Trophoblast cell (in vitro differentiated cells and primary cell): ENCODE measurements at regions not wholly inside any gene's neighbourhood (a gene's known extent, or its start where the extent isn't known, plus 50 kb on each side); places are given as distances from the start of the nearest gene placed in this dataset.

Experiments
- DNase-seq, 2 donors: peaks; one replicate each; pipeline ENCODE4 v3.0.0-alpha.2; 2016
- H2AFZ ChIP-seq: 2 replicates; pipeline ENCODE4 v1.6.1; 2013; ENCODE audit warnings: low read length, moderate library complexity, mild to moderate bottlenecking; ENCODE audit not compliant: insufficient read depth, poor library complexity
- H2AK5ac ChIP-seq: 2 replicates; pipeline ENCODE4 v1.6.1; 2013; ENCODE audit warnings: mild to moderate bottlenecking, low read length
- H2BK120ac ChIP-seq: 2 replicates; pipeline ENCODE4 v1.6.1; 2013; ENCODE audit warnings: low read length, mild to moderate bottlenecking, moderate library complexity; ENCODE audit not compliant: insufficient read depth, poor library complexity
- H2BK12ac ChIP-seq: 2 replicates; pipeline ENCODE4 v1.6.1; 2013; ENCODE audit warnings: mild to moderate bottlenecking, low read length, moderate library complexity
- H2BK5ac ChIP-seq: 2 replicates; pipeline ENCODE4 v1.6.1; 2013; ENCODE audit warnings: low read length, low read depth, moderate library complexity, mild to moderate bottlenecking; ENCODE audit not compliant: poor library complexity
- H3K14ac ChIP-seq: 2 replicates; pipeline ENCODE4 v1.6.1; 2013; ENCODE audit warnings: mild to moderate bottlenecking, low read length
- H3K18ac ChIP-seq: 2 replicates; pipeline ENCODE4 v1.6.1; 2013; ENCODE audit warnings: mild to moderate bottlenecking, low read length
- H3K23ac ChIP-seq: 2 replicates; pipeline ENCODE4 v1.6.1; 2013; ENCODE audit warnings: low read length
- H3K27ac ChIP-seq: 2 replicates; pipeline ENCODE4 v1.5.1; 2013; ENCODE audit warnings: low read depth, mild to moderate bottlenecking, inconsistent platforms, low read length, moderate library complexity
- H3K27me3 ChIP-seq: 2 replicates; pipeline ENCODE4 v1.6.1; 2013; ENCODE audit warnings: inconsistent platforms, mild to moderate bottlenecking, low read length, moderate library complexity; ENCODE audit not compliant: insufficient read depth
- H3K36me3 ChIP-seq, 2 experiments: 1 replicate in 1 of 2; 2 replicates in 1 of 2; pipeline ENCODE4 v1.6.1; 2013; ENCODE audit warnings: low read length in 2 of 2, mild to moderate bottlenecking in 2 of 2, moderate library complexity in 1 of 2; ENCODE audit not compliant: insufficient read depth in 2 of 2, control insufficient read depth in 1 of 2
- H3K4ac ChIP-seq: 2 replicates; pipeline ENCODE4 v1.6.1; 2013; ENCODE audit warnings: low read depth, mild to moderate bottlenecking, low read length, moderate library complexity
- H3K4me1 ChIP-seq, 2 experiments: 1 replicate in 1 of 2; 2 replicates in 1 of 2; pipeline ENCODE4 v1.6.1; 2013; ENCODE audit warnings: low read length in 2 of 2, mild to moderate bottlenecking in 2 of 2, moderate library complexity in 1 of 2; ENCODE audit not compliant: insufficient read depth in 2 of 2, control insufficient read depth in 1 of 2
- H3K4me2 ChIP-seq: 2 replicates; pipeline ENCODE4 v1.6.1; 2013; ENCODE audit warnings: inconsistent platforms, mild to moderate bottlenecking, low read length, moderate library complexity
- H3K4me3 ChIP-seq: 2 replicates; pipeline ENCODE4 v1.5.1; 2013; ENCODE audit warnings: mild to moderate bottlenecking, low read depth, low read length, inconsistent platforms
- H3K79me1 ChIP-seq: one replicate; pipeline ENCODE4 v1.6.1; 2013; ENCODE audit warnings: low read length
- H3K79me2 ChIP-seq: 2 replicates; pipeline ENCODE4 v1.6.1; 2013; ENCODE audit warnings: low read length, mild to moderate bottlenecking; ENCODE audit not compliant: control insufficient read depth, insufficient read depth, poor library complexity
- H3K9ac ChIP-seq: 2 replicates; pipeline ENCODE4 v1.6.1; 2013; ENCODE audit warnings: mild to moderate bottlenecking, low read length
- H3K9me3 ChIP-seq: 2 replicates; pipeline ENCODE4 v1.6.1; 2013; ENCODE audit warnings: low read depth, mild to moderate bottlenecking, control low read depth, inconsistent platforms, low read length; ENCODE audit not compliant: insufficient read depth
- H4K12ac ChIP-seq: 2 replicates; pipeline ENCODE4 v1.6.1; 2013; ENCODE audit warnings: low read depth, mild to moderate bottlenecking, low read length, moderate library complexity
- H4K8ac ChIP-seq: 2 replicates; pipeline ENCODE4 v1.6.1; 2013; ENCODE audit warnings: low read depth, mild to moderate bottlenecking, low read length, moderate library complexity
- H4K91ac ChIP-seq: one replicate; pipeline ENCODE4 v1.6.1; 2013; ENCODE audit warnings: low read depth, mild to moderate bottlenecking, low read length, moderate library complexity
- WGBS: extraction: QIAGEN DNeasy Blood & Tissue Kit; methylation state at CpG from one replicate; pipeline ENCODE4 v1.1.7; 2013; ENCODE audit warnings: missing lambda C conversion rate; ENCODE audit not compliant: insufficient read length, insufficient coverage; ENCODE audit errors: extremely low coverage; 5-methylcytosine and 5-hydroxymethylcytosine counted together

DNA sequence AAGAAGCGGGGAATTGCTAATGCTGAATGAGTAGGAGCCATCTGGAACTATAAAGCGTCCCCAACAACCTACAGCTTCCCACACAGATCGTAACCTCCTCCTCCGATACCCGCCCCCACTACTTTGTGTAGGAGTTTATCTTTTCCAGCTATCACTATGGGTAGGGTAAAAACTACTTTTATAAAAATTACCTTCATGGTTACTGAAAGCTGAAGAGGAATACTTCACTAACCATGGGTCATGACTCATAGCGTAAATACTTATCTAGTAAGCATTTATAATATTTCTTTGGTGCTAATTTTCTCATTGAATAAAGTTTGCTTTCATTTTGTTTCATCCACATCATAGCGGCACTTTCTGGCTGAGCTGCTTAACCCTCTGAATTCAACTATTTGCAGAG lies 79.4 kb upstream of the TNIP3 start:
- H2BK120ac ChIP-seq = no peak overlapping the region
- no CpG with 5 or more reads among the region's 7 CpGs for WGBS
- no peak overlapping the region for H3K23ac ChIP-seq
- peaks cover 1% of the 10 kb centered on the region for H3K79me1 ChIP-seq
- H3K9ac ChIP-seq = no peak overlapping the region
- H3K4me2 ChIP-seq = no peak overlapping the region
- H2BK12ac ChIP-seq = no peak overlapping the region
- H2BK5ac ChIP-seq = no peak overlapping the region
- H3K27me3 ChIP-seq = no peaks in the 10 kb centered on the region
- no peak overlapping the region for H4K12ac ChIP-seq
- no peak overlapping the region for H4K8ac ChIP-seq
- H3K18ac ChIP-seq = no peak overlapping the region
- no peak overlapping the region for H4K91ac ChIP-seq
- H3K14ac ChIP-seq = no peak overlapping the region
- H3K27ac ChIP-seq = no peak overlapping the region
- H3K36me3 ChIP-seq = no peaks in the 10 kb centered on the region
- H3K9me3 ChIP-seq = no peaks in the 10 kb centered on the region
- no peak overlapping the region for H3K4ac ChIP-seq
- H3K4me1 ChIP-seq = peaks cover 0 to 3% of the 10 kb centered on the region in 2 experiments
- H3K4me3 ChIP-seq = no peak overlapping the region
- H3K79me2 ChIP-seq = no peaks in the 10 kb centered on the region
- H2AFZ ChIP-seq = no peak overlapping the region
- no peak overlapping the region for H2AK5ac ChIP-seq
- no peak for DNase-seq

GRCh38 chr4:121242188-121242750 lies 78.1 kb upstream of the TNIP3 start:
- peaks cover 1% of the 10 kb centered on the region for H3K79me1 ChIP-seq
- WGBS = no CpG with 5 or more reads among the region's 1 CpG

GRCh38 chr4:121239951-121240350 lies 75.8 kb upstream of the TNIP3 start:
- no peak overlapping the region for H3K4me2 ChIP-seq
- H3K27ac ChIP-seq = no peak overlapping the region
- no peaks in the 10 kb centered on the region for H3K36me3 ChIP-seq
- no peak overlapping the region for H3K18ac ChIP-seq
- no peak overlapping the region for H4K8ac ChIP-seq
- H2AK5ac ChIP-seq = no peak overlapping the region
- DNase-seq = no peak
- WGBS = no CpG with 5 or more reads among the region's 2 CpGs
- H3K23ac ChIP-seq = no peak overlapping the region
- H4K91ac ChIP-seq = no peak overlapping the region
- no peak overlapping the region for H2AFZ ChIP-seq
- H2BK5ac ChIP-seq = no peak overlapping the region
- no peaks in the 10 kb centered on the region for H3K4me1 ChIP-seq
- no peaks in the 10 kb centered on the region for H3K79me1 ChIP-seq
- H2BK12ac ChIP-seq = no peak overlapping the region
- H3K79me2 ChIP-seq = no peaks in the 10 kb centered on the region
- H3K9ac ChIP-seq = no peak overlapping the region
- no peaks in the 10 kb centered on the region for H3K27me3 ChIP-seq
- no peak overlapping the region for H2BK120ac ChIP-seq
- no peak overlapping the region for H3K14ac ChIP-seq
- no peak overlapping the region for H3K4ac ChIP-seq
- no peaks in the 10 kb centered on the region for H3K9me3 ChIP-seq
- H4K12ac ChIP-seq = no peak overlapping the region
- H3K4me3 ChIP-seq = no peak overlapping the region

More at GRCh38 chr4:121242188-121242750, 78.1 kb upstream of the TNIP3 start:
- Histone ChIP-seq H3K27me3 (no peaks in the 10 kb centered on the region), H3K4ac (no peak overlapping the region), H3K27ac (no peak overlapping the region), H2BK12ac (no peak overlapping the region), H3K4me2 (no peak overlapping the region), H3K9me3 (no peaks in the 10 kb centered on the region), H3K9ac (no peak overlapping the region), H2BK5ac (no peak overlapping the region), H2AFZ (no peak overlapping the region), H2BK120ac (no peak overlapping the region), H3K36me3 (no peaks in the 10 kb centered on the region), H3K18ac (no peak overlapping the region), H3K4me3 (no peak overlapping the region), H3K23ac (no peak overlapping the region), H3K14ac (no peak overlapping the region), H4K12ac (no peak overlapping the region), H4K91ac (no peak overlapping the region), H3K4me1 (peaks cover 0 to 3% of the 10 kb centered on the region in 2 experiments), H3K79me2 (no peaks in the 10 kb centered on the region), H2AK5ac (no peak overlapping the region), H4K8ac (no peak overlapping the region)
- DNase-seq = no peak

DNA sequence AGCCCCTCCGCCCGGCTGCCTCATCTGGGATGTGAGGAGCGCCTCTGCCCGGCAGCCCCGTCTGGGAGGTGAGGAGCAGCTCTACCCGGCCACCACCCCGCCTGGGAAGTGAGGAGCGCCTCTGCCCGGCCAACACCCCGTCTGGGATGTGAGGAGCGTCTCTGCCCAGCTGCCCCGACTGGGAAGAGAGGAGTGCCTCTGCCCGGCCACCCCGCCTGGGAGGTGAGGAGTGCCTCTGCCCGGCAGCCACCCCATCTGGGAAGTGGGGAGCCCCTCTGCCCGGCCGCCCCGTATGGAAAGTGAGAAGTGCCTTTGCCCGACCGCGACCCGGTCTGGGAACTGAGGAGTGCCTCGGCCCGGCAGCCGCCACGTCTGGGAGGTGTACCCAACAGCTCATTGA lies 74.3 kb upstream of the TNIP3 start:
- no peak overlapping the region for H2BK5ac ChIP-seq
- no peak for DNase-seq
- no peaks in the 10 kb centered on the region for H3K4me1 ChIP-seq
- H3K79me1 ChIP-seq = no peaks in the 10 kb centered on the region
- H3K79me2 ChIP-seq = no peaks in the 10 kb centered on the region
- no peak overlapping the region for H3K14ac ChIP-seq
- no peak overlapping the region for H3K23ac ChIP-seq
- no peak overlapping the region for H3K18ac ChIP-seq
- H3K4ac ChIP-seq = no peak overlapping the region
- no peaks in the 10 kb centered on the region for H3K9me3 ChIP-seq
- H3K4me3 ChIP-seq = no peak overlapping the region
- no CpG with 5 or more reads among the region's 26 CpGs for WGBS
- H3K27me3 ChIP-seq = no peaks in the 10 kb centered on the region
- no peak overlapping the region for H2BK12ac ChIP-seq
- H3K4me2 ChIP-seq = no peak overlapping the region
- H3K9ac ChIP-seq = no peak overlapping the region
- H3K36me3 ChIP-seq = no peaks in the 10 kb centered on the region
- H3K27ac ChIP-seq = no peak overlapping the region
- no peak overlapping the region for H2AFZ ChIP-seq
- H4K8ac ChIP-seq = no peak overlapping the region
- H2AK5ac ChIP-seq = no peak overlapping the region
- no peak overlapping the region for H4K91ac ChIP-seq
- H2BK120ac ChIP-seq = no peak overlapping the region
- H4K12ac ChIP-seq = no peak overlapping the region
